Testis (tissue), 2 donors: ENCODE measurements at regions not wholly inside any gene's neighbourhood (a gene's known extent, or its start where the extent isn't known, plus 50 kb on each side); places are given as distances from the start of the nearest gene placed in this dataset.
"Not testable (repeated sequence)": the region's sequence is repeated elsewhere in the genome, so short reads cannot be mapped to it uniquely, and the experiment has no call there.

ENCODE experiments used
- POLR2A ChIP-seq: fragments of 450-650 bp; IDR thresholded peaks from one replicate; pipeline ENCODE4 v1.6.1; 2017; ENCODE audit warnings: antibody characterized with exemption, mild to moderate bottlenecking, moderate library complexity
- TF ChIP-seq, protein P1 (sequence below), 3 experiments: fragments of 450-650 bp in 2 of 3; fragments of 200-600 bp in 1 of 3; sonication (generic) in 1 of 3; IDR thresholded peaks; one replicate each; pipeline ENCODE4 v1.5.1; 2016 to 2019; ENCODE audit warnings: antibody characterized with exemption in 3 of 3, mild to moderate bottlenecking in 2 of 3, moderate library complexity in 1 of 3

DNA sequence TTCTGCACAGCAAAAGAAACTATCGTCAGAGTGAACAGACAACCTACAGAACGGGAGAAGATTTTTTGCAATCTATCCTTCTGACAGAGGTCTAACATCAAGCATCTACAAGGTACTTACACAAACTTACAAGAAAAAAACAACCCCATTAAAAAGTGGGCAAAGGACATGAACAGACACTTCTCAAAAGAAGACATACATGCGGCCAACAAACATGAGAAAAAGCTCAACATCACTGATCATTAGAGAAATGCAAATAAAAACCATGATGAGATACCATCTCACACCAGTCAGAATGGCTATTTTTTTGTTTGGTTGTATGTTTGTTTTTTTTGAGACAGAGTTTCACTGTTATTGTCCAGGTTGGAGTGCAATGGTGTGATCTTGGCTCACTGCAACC is 131.5 kb upstream of the MED13 start:
- TF ChIP-seq, protein P1, sequence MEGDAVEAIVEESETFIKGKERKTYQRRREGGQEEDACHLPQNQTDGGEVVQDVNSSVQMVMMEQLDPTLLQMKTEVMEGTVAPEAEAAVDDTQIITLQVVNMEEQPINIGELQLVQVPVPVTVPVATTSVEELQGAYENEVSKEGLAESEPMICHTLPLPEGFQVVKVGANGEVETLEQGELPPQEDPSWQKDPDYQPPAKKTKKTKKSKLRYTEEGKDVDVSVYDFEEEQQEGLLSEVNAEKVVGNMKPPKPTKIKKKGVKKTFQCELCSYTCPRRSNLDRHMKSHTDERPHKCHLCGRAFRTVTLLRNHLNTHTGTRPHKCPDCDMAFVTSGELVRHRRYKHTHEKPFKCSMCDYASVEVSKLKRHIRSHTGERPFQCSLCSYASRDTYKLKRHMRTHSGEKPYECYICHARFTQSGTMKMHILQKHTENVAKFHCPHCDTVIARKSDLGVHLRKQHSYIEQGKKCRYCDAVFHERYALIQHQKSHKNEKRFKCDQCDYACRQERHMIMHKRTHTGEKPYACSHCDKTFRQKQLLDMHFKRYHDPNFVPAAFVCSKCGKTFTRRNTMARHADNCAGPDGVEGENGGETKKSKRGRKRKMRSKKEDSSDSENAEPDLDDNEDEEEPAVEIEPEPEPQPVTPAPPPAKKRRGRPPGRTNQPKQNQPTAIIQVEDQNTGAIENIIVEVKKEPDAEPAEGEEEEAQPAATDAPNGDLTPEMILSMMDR (IDR thresholded peaks at IDR 0.05), result not testable (repeated sequence)
- TF ChIP-seq POLR2A, result not testable (repeated sequence)
